Neural progenitor cell (in vitro differentiated cells): ENCODE measurements at regions not wholly inside any gene's neighbourhood (a gene's known extent, or its start where the extent isn't known, plus 50 kb on each side); places are given as distances from the start of the nearest gene placed in this dataset.

ENCODE experiments used
- EZH2 ChIP-seq: fragments of 200-600 bp; sonication (generic); IDR thresholded peaks from 2 replicates; pipeline ENCODE4 v1.6.1; 2017; ENCODE audit warnings: antibody characterized with exemption, mild to moderate bottlenecking, moderate library complexity
- EZH2phosphoT487 ChIP-seq: fragments of 200-600 bp; sonication (generic); IDR thresholded peaks from 2 replicates; pipeline ENCODE4 v1.6.1; 2017; ENCODE audit warnings: antibody characterized with exemption
- TF ChIP-seq, protein P1 (sequence below): fragments of 200-600 bp; sonication (generic); IDR thresholded peaks from 2 replicates; pipeline ENCODE4 v1.5.1; 2017; ENCODE audit warnings: antibody characterized with exemption, mild to moderate bottlenecking

DNA sequence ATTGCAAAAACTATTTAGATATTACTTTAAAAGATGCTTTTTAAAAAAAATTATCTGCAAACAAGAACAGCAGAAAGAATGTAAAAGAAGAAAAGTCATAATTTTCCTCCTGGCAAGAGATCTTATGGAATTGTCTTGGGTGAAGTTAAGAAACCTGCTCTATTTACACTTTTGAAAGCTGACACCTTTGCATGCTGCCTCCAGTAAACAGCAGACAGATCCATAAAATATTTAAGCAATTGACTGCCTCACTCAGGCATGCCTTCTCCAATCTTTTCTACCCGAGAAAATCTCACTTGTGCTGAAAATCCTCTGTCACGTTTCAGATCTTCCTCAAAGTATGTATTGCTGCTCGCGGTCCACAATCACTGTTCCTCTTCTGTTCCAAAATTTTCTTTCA, 107.9 kb upstream of the ZP4 start:
- TF ChIP-seq, protein P1, sequence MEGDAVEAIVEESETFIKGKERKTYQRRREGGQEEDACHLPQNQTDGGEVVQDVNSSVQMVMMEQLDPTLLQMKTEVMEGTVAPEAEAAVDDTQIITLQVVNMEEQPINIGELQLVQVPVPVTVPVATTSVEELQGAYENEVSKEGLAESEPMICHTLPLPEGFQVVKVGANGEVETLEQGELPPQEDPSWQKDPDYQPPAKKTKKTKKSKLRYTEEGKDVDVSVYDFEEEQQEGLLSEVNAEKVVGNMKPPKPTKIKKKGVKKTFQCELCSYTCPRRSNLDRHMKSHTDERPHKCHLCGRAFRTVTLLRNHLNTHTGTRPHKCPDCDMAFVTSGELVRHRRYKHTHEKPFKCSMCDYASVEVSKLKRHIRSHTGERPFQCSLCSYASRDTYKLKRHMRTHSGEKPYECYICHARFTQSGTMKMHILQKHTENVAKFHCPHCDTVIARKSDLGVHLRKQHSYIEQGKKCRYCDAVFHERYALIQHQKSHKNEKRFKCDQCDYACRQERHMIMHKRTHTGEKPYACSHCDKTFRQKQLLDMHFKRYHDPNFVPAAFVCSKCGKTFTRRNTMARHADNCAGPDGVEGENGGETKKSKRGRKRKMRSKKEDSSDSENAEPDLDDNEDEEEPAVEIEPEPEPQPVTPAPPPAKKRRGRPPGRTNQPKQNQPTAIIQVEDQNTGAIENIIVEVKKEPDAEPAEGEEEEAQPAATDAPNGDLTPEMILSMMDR: no peak
- TF ChIP-seq EZH2: no peak
- no peak for TF ChIP-seq EZH2phosphoT487
